ENCODE measurements at regions not wholly inside any gene's neighbourhood (a gene's known extent, or its start where the extent isn't known, plus 50 kb on each side); places are given as distances from the start of the nearest gene placed in this dataset.
A peak's percentile ranks its signal among the peaks of the same experiment; 100 is the strongest.
"Not testable (repeated sequence)": the region's sequence is repeated elsewhere in the genome, so short reads cannot be mapped to it uniquely, and the experiment has no call there.

- Histone ChIP-seq H3K4me3 (no peak overlapping the region), H3K27ac (no peak overlapping the region)
Observed at GRCh38 chr18:59848002-59848401, 51.8 kb upstream of the PMAIP1 start.

DNA sequence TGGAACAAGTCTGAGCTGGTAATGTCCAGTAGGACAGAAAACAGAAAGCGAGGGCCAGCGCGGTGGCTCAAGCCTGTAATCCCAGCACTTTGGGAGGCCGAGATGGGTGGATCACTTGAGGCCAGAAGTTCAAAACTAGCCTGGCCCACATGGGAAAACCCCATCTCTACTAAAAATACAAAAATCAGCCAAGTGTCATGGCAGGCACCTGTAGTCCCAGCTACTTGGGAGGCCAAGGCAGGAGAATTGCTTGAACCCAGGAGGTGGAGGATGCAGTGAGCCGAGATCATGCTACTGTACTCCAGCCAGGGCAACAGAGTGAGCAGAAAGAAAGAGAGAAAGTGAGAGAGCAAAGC lies 52.3 kb upstream of the PMAIP1 start:
- H3K27ac ChIP-seq, H3K4me3 ChIP-seq: not testable (repeated sequence)

GRCh38 chr18:59846814-59847490 lies 52.8 kb upstream of the PMAIP1 start:
- Histone ChIP-seq H3K4me3 (no peak overlapping the region), H3K27ac (no peak overlapping the region)

- Histone ChIP-seq H3K27ac (no peak overlapping the region), H3K4me3 (no peak overlapping the region)
Observed at GRCh38 chr18:59842947-59843346, 56.8 kb upstream of the PMAIP1 start.

- no peak overlapping the region for H3K27ac ChIP-seq
- no peak overlapping the region for H3K4me3 ChIP-seq
Observed at GRCh38 chr18:59839931-59840685, 59.7 kb upstream of the PMAIP1 start.

DNA sequence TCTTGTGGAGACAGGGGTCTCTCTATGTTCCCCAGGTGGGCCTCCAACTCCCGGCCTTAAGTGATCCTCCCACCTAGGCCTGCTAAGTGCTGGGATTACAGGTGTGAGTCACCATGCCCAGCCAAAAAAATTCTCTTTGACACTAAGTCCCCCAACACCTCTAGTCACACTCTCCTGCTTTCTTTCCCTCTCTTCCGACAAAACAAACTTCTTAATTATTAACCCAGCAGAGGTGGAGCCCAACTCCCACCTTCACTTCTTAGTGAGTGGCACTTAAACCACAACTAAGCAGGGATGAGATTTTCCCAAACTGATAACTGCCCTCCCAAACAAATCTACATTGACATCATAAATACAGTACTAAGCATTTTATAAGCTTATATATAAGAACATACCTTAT lies 60.5 kb upstream of the PMAIP1 start:
- no peak overlapping the region for H3K4me3 ChIP-seq
- H3K27ac ChIP-seq: no peak overlapping the region

DNA sequence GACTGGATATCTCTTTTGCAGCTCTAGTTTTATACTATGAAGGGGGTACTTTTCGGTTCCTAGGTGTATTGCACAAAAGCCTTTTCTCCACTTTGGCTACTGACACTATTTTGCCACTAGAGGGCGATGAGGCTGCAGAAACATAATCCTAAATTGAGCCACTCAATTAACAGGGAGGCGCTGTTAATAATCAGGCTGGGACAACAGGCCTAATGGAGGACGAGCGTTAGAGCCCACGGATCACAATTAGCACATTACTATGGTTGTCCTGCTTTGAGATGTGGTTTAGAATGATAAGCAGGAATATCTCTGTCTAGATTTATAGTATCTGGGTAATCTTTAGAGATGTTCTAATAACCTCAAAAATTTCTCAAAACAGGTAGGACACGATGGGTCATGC lies 62.2 kb upstream of the PMAIP1 start:
- Histone ChIP-seq H3K4me3 (no peak overlapping the region), H3K27ac (no peak overlapping the region)

- H3K27ac ChIP-seq: no peak overlapping the region
- H3K4me3 ChIP-seq: no peak overlapping the region
Observed at GRCh38 chr18:59835605-59836379, 64.0 kb upstream of the PMAIP1 start.

GRCh38 chr18:59834267-59834666 lies 65.5 kb upstream of the PMAIP1 start:
- Histone ChIP-seq H3K4me3 (no peak overlapping the region), H3K27ac (no peak overlapping the region)

DNA sequence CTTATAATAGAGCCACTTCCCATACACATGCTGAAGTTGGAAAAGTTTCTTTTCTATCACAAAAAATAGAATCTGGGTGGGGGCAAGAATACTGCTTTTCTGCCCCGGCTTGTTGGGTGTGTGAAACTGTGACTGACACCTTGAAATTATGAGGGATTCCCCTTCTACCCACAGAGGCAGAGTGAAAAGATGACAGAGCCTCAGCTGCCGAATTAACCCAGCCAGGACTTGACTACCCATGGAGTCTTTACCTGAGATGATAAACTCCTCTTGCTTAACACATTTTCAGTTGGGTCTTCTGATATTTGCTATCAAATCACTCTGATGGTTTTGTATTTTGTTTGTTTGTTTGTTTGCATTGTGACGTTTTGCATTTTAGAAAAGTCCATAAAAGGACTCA lies 66.0 kb upstream of the PMAIP1 start:
- Histone ChIP-seq H3K4me3 (no peak overlapping the region), H3K27ac (no peak overlapping the region)

DNA sequence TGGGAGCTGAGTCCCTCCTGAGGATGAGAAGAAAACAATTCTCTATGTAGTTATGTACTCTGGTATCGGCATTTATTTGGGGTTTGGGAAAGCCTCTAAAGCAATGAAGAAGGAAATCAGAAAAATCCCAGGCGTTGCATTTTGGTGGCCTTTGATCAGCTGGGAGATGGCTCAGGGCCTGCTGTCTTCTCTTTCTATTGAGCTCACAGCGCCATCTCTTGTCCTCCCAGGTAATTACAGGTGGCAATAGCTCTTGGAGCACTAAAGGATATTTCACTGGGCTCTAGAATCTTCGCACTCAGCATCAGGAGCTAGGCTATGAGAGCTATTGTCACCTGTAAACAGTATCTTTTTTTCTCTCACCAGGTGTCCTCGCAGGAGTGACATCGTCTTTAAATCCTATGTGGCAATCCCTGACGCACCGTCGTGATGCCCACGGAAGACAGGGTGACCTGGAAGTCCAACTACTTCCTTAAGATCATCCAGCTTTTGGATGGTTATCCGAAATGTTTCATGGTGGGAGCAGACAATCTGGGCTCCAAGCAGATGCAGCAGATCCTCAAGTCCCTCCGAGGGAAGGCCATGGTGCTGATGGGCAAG lies 76.1 kb upstream of the PMAIP1 start:
- Histone ChIP-seq H3K4me3 (no peak overlapping the region), H3K27ac (peak overlapping the region in 6 of 21 experiments; percentile 4 to 84 (median 28))

- no peak overlapping the region for H3K4me3 ChIP-seq
- H3K27ac ChIP-seq: peak overlapping the region in 15 of 21 experiments; percentile 2 to 84 (median 33)
Observed at GRCh38 chr18:59822612-59823550, 76.9 kb upstream of the PMAIP1 start.

DNA sequence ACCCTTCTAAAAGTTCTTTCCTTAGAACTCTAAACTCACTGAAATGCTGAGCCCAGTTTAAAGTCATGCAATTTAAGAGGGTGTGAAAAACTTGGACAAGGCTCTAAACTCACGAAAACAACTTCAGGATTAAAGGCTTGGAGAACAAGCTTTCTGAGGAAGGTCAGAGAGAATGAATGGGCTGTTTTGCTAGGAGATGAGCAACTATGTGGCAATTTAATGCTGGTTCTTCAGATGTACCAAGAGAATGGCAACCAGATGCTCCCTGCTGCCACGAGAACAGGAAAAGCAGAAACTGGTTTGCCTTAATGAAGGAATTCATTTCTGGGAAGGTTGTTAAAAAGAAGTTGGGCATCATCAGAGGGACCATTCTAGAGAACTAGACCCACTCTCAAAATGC lies 77.8 kb upstream of the PMAIP1 start:
- Histone ChIP-seq H3K27ac (peak overlapping the region in 11 of 21 experiments; percentile 2 to 84 (median 33)), H3K4me3 (no peak overlapping the region)

GRCh38 chr18:59820663-59821062 lies 79.1 kb upstream of the PMAIP1 start:
- Histone ChIP-seq H3K4me3 (no peak overlapping the region), H3K27ac (peak overlapping the region in 6 of 21 experiments; percentile 2 to 52 (median 23))

GRCh38 chr18:59818769-59819168 lies 81.0 kb upstream of the PMAIP1 start:
- no peak overlapping the region for H3K4me3 ChIP-seq

GRCh38 chr18:59814891-59815290 lies 84.9 kb upstream of the PMAIP1 start:
- H3K27ac ChIP-seq: peak overlapping the region in 14 of 21 experiments; percentile 25 to 84 (median 56)
- H3K4me3 ChIP-seq: no peak overlapping the region

More at GRCh38 chr18:59818769-59819168, 81.0 kb upstream of the PMAIP1 start:
- H3K27ac ChIP-seq: no peak overlapping the region

- Histone ChIP-seq H3K4me3 (no peak overlapping the region), H3K27ac (peak overlapping the region in 9 of 21 experiments; percentile 35 to 84 (median 60))
Observed at GRCh38 chr18:59813942-59814341, 85.9 kb upstream of the PMAIP1 start.

- H3K27ac ChIP-seq: no peak overlapping the region
Observed at GRCh38 chr18:59810735-59811520, 88.9 kb upstream of the PMAIP1 start.

More at GRCh38 chr18:59810735-59811520, 88.9 kb upstream of the PMAIP1 start:
- H3K4me3 ChIP-seq: no peak overlapping the region

Data from skin epidermis (tissue), 12 donors.